B cell (primary cell): ENCODE measurements at regions not wholly inside any gene's neighbourhood (a gene's known extent, or its start where the extent isn't known, plus 50 kb on each side); places are given as distances from the start of the nearest gene placed in this dataset.

Experiments
- ATAC-seq: fragments of 200-7000 bp; cut with Tn5 transposase; one replicate; pipeline ENCODE4 v1.10.0; 2021; ENCODE audit warnings: low read depth, mild to moderate bottlenecking, moderate number of reproducible peaks, moderate library complexity
- CTCF ChIA-PET: fragments of 350-600 bp; sonication (Branson Sonifier 250); formaldehyde crosslinking; loops from one replicate; lab custom pipeline; 2021; ENCODE audit warnings: antibody characterized with exemption, inconsistent platforms; lab: Charles Lee
- POLR2A ChIA-PET: fragments of 350-600 bp; sonication (Branson Sonifier 250); formaldehyde crosslinking; loops from one replicate; lab custom pipeline; 2021; ENCODE audit warnings: antibody characterized with exemption; lab: Charles Lee
- DNase-seq: peaks from one replicate; pipeline ENCODE4 v3.0.0; 2013
- H2AFZ ChIP-seq: 2 replicates; pipeline ENCODE4 v1.6.1; 2012; ENCODE audit warnings: mild to moderate bottlenecking, low read depth, low read length; ENCODE audit not compliant: insufficient read depth, poor library complexity, severe bottlenecking
- H3K27ac ChIP-seq, 2 donors: 1 replicate in 1 of 2; 2 replicates in 1 of 2; pipeline ENCODE4 v1.5.1; 2012 to 2013; ENCODE audit warnings: low read length in 2 of 2, mild to moderate bottlenecking in 2 of 2, moderate library complexity in 1 of 2
- H3K27me3 ChIP-seq, 4 experiments: fragments of 200-600 bp in 1 of 4; sonication (generic) in 1 of 4; replicated peaks in 1 of 4; 1 replicate in 2 of 4; 2 replicates in 2 of 4; pipeline versions ENCODE4 v1.6.1 to v1.7.0; 2013 to 2016; ENCODE audit warnings: low read length in 3 of 4, mild to moderate bottlenecking in 2 of 4, mixed read lengths in 1 of 4, moderate library complexity in 1 of 4; ENCODE audit not compliant: insufficient read depth in 4 of 4, control insufficient read depth in 3 of 4; ENCODE audit errors: control extremely low read depth in 1 of 4
- H3K36me3 ChIP-seq, 2 experiments: replicated peaks in 1 of 2; 1 replicate in 1 of 2; 2 replicates in 1 of 2; pipeline versions ENCODE4 v1.6.1 to v1.7.1; 2013; ENCODE audit warnings: low read length in 1 of 2; ENCODE audit not compliant: insufficient read depth in 2 of 2, control insufficient read depth in 1 of 2; ENCODE audit errors: control extremely low read depth in 1 of 2, extremely low read depth in 1 of 2
- H3K4me1 ChIP-seq, 2 donors: fragments of 200-600 bp in 1 of 2; sonication (generic) in 1 of 2; 1 replicate in 1 of 2; 2 replicates in 1 of 2; pipeline versions ENCODE4 v1.5.1 to v1.6.1; 2013 to 2017; ENCODE audit warnings: low read length in 2 of 2; ENCODE audit not compliant: control insufficient read depth in 2 of 2, insufficient read depth in 2 of 2
- H3K4me2 ChIP-seq: replicated peaks from 2 replicates; pipeline ENCODE3; 2012; ENCODE audit warnings: mild to moderate bottlenecking, low read depth, low read length; ENCODE audit not compliant: poor library complexity, severe bottlenecking
- H3K4me3 ChIP-seq, 5 experiments: fragments of 200-600 bp in 1 of 5; sonication (generic) in 1 of 5; 1 replicate in 3 of 5; 2 replicates in 2 of 5; pipeline versions ENCODE4 v1.5.1 to v1.7.0; 2011 to 2016; ENCODE audit warnings: low read length in 4 of 5, mild to moderate bottlenecking in 4 of 5, low read depth in 2 of 5, control low read depth in 1 of 5, moderate library complexity in 1 of 5; ENCODE audit not compliant: insufficient read depth in 1 of 5; ENCODE audit errors: control extremely low read depth in 1 of 5, extremely low read depth in 1 of 5
- H3K79me2 ChIP-seq: fragments of 200-600 bp; sonication (generic); one replicate; pipeline ENCODE4 v1.6.0; 2016; ENCODE audit warnings: low read length; ENCODE audit not compliant: control insufficient read depth, insufficient read depth
- H3K9ac ChIP-seq: fragments of 200-600 bp; sonication (generic); 2 replicates; pipeline ENCODE4 v1.6.1; 2017; ENCODE audit warnings: mild to moderate bottlenecking, low read length, moderate library complexity
- H3K9me3 ChIP-seq, 3 donors: one replicate each; pipeline versions ENCODE4 v1.6.1 to v1.7.1; 2013; ENCODE audit warnings: low read length in 2 of 3; ENCODE audit not compliant: control insufficient read depth in 2 of 3, insufficient read depth in 1 of 3; ENCODE audit errors: control extremely low read depth in 1 of 3
- H4K20me1 ChIP-seq: 2 replicates; pipeline ENCODE4 v1.6.0; 2012; ENCODE audit warnings: mild to moderate bottlenecking, low read length; ENCODE audit not compliant: insufficient read depth, control insufficient read depth, poor library complexity, severe bottlenecking
- H3K27ac Mint-ChIP-seq: one replicate; pipeline ENCODE4 v1.8.0; 2021; ENCODE audit warnings: mixed read lengths
- H3K27me3 Mint-ChIP-seq: one replicate; pipeline ENCODE4 v1.8.0; 2021; ENCODE audit warnings: mixed read lengths
- H3K4me1 Mint-ChIP-seq: one replicate; pipeline ENCODE4 v1.8.0; 2021; ENCODE audit warnings: mixed read lengths
- H3K4me3 Mint-ChIP-seq: one replicate; pipeline ENCODE4 v1.8.0; 2021; ENCODE audit warnings: mixed read lengths
- H3K9me3 Mint-ChIP-seq: one replicate; pipeline ENCODE4 v1.8.0; 2022; ENCODE audit warnings: mixed read lengths; ENCODE audit not compliant: insufficient read depth
- EZH2 ChIP-seq: IDR thresholded peaks from 2 replicates; pipeline ENCODE4 v1.6.1; 2012; ENCODE audit warnings: borderline replicate concordance, low read depth, mild to moderate bottlenecking, moderate library complexity, low read length; ENCODE audit not compliant: insufficient read depth, poor library complexity, severe bottlenecking
- WGBS: methylation state at CpG from one replicate; pipeline ENCODE4 v1.1.5; 2013; ENCODE audit warnings: missing lambda C conversion rate; ENCODE audit not compliant: insufficient coverage; 5-methylcytosine and 5-hydroxymethylcytosine counted together
- intact Hi-C: fragments of 100-400 bp; cut with micrococcal nuclease; formaldehyde crosslinking; loops from one replicate; pipeline ENCODE4 v1.10.0; 2022
- TF ChIP-seq, protein P1 (sequence below): fragments of 200-600 bp; IDR thresholded peaks from one replicate; pipeline ENCODE4 v1.8.0; 2022; ENCODE audit warnings: antibody characterized with exemption, mild to moderate bottlenecking

- H3K27me3 Mint-ChIP-seq: peaks cover 13% of the 10 kb centered on the region
- CTCF ChIA-PET: no interaction called here
- DNase-seq: no peak
- H3K4me1 ChIP-seq: no peaks in the 10 kb centered on the region
- ATAC-seq: no peak
- H3K9me3 Mint-ChIP-seq: peaks cover 5% of the 10 kb centered on the region
- no peaks in the 10 kb centered on the region for H3K9me3 ChIP-seq
- H3K27ac ChIP-seq: no peak overlapping the region
- no peak overlapping the region for H3K27ac Mint-ChIP-seq
- peaks cover 0 to 4% (median 0%) of the 10 kb centered on the region in 4 experiments for H3K27me3 ChIP-seq
- no peaks in the 10 kb centered on the region for H3K79me2 ChIP-seq
- intact Hi-C loops: no loop called here
- no peaks in the 10 kb centered on the region for H3K4me1 Mint-ChIP-seq
- WGBS: 78% methylated on average over 3 of the region's 4 CpGs
- POLR2A ChIA-PET: no interaction called here
- no peak overlapping the region for H2AFZ ChIP-seq
- no peak overlapping the region for H3K4me2 ChIP-seq
- no peak overlapping the region for H3K4me3 ChIP-seq
- no peak overlapping the region for H3K9ac ChIP-seq
- no peaks in the 10 kb centered on the region for H4K20me1 ChIP-seq
- no peak overlapping the region for H3K4me3 Mint-ChIP-seq
- TF ChIP-seq EZH2: no peak
- TF ChIP-seq, protein P1, sequence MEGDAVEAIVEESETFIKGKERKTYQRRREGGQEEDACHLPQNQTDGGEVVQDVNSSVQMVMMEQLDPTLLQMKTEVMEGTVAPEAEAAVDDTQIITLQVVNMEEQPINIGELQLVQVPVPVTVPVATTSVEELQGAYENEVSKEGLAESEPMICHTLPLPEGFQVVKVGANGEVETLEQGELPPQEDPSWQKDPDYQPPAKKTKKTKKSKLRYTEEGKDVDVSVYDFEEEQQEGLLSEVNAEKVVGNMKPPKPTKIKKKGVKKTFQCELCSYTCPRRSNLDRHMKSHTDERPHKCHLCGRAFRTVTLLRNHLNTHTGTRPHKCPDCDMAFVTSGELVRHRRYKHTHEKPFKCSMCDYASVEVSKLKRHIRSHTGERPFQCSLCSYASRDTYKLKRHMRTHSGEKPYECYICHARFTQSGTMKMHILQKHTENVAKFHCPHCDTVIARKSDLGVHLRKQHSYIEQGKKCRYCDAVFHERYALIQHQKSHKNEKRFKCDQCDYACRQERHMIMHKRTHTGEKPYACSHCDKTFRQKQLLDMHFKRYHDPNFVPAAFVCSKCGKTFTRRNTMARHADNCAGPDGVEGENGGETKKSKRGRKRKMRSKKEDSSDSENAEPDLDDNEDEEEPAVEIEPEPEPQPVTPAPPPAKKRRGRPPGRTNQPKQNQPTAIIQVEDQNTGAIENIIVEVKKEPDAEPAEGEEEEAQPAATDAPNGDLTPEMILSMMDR: no peak
- H3K36me3 ChIP-seq: no peaks in the 10 kb centered on the region
Measured at GRCh38 chr2:235171550-235172031, 219.8 kb downstream of the SH3BP4 start.

GRCh38 chr2:235180642-235181041 is 228.8 kb downstream of the SH3BP4 start:
- Histone ChIP-seq H3K4me2 (no peak overlapping the region), H3K9me3 (peaks cover 0 to 3% (median 1%) of the 10 kb centered on the region in 3 donors), H3K9ac (no peak overlapping the region), H3K4me3 (no peak overlapping the region), H4K20me1 (no peaks in the 10 kb centered on the region), H3K79me2 (no peaks in the 10 kb centered on the region), H3K27ac (no peak overlapping the region), H3K27me3 (peaks cover 0 to 4% (median 0%) of the 10 kb centered on the region in 4 experiments), H3K36me3 (no peaks in the 10 kb centered on the region), H3K4me1 (no peaks in the 10 kb centered on the region), H2AFZ (no peak overlapping the region)
- Mint-ChIP-seq H3K4me3 (no peak overlapping the region), H3K4me1 (no peaks in the 10 kb centered on the region), H3K27ac (no peak overlapping the region), H3K27me3 (peaks cover 28% of the 10 kb centered on the region), H3K9me3 (no peaks in the 10 kb centered on the region)
- WGBS: 80% methylated on average over 1 of the region's 6 CpGs
- CTCF ChIA-PET: no interaction called here
- DNase-seq: no peak
- POLR2A ChIA-PET: no interaction called here
- no peak for TF ChIP-seq EZH2
- TF ChIP-seq, protein P1: no peak
- intact Hi-C loops: no loop called here
- ATAC-seq: no peak
